HepG2 (cell line): ENCODE measurements at regions not wholly inside any gene's neighbourhood (a gene's known extent, or its start where the extent isn't known, plus 50 kb on each side); places are given as distances from the start of the nearest gene placed in this dataset.

ENCODE experiments used
- AHR ChIP-seq: IDR thresholded peaks from 2 replicates; pipeline ENCODE4 v1.6.1; 2018; ENCODE audit warnings: missing genetic modification reagents, missing compliant biosample characterization
- DNMT1 ChIP-seq: sonication (generic); formaldehyde crosslinking; IDR thresholded peaks from 2 replicates; pipeline ENCODE4 v1.5.1; 2020; ENCODE audit warnings: mild to moderate bottlenecking, missing genetic modification reagents
- ELK4 ChIP-seq: sonication (generic); formaldehyde crosslinking; IDR thresholded peaks from 2 replicates; pipeline ENCODE4 v1.9.0; 2021; ENCODE audit warnings: missing genetic modification reagents, borderline replicate concordance
- GATA4 ChIP-seq: sonication (generic); IDR thresholded peaks from 2 replicates; pipeline ENCODE4 v1.6.1; 2016; ENCODE audit warnings: antibody characterized with exemption, low read depth, borderline replicate concordance
- REXO4 ChIP-seq: sonication (generic); formaldehyde crosslinking; IDR thresholded peaks from 2 replicates; pipeline ENCODE4 v1.8.0; 2022; ENCODE audit warnings: missing genetic modification reagents, mild to moderate bottlenecking, borderline replicate concordance
- SIN3A ChIP-seq: IDR thresholded peaks from 2 replicates; pipeline ENCODE4 v1.6.1; 2011; ENCODE audit warnings: low read depth, mild to moderate bottlenecking, control low read depth, low read length, borderline replicate concordance
- ZNF430 ChIP-seq: sonication (generic); formaldehyde crosslinking; IDR thresholded peaks from 2 replicates; pipeline ENCODE4 v1.9.0; 2021; ENCODE audit warnings: mild to moderate bottlenecking, missing genetic modification reagents
- ZNF646 ChIP-seq: sonication (generic); formaldehyde crosslinking; IDR thresholded peaks from 2 replicates; pipeline ENCODE4 v1.9.0; 2021; ENCODE audit warnings: mild to moderate bottlenecking, missing genetic modification reagents
- ZNF704 ChIP-seq: sonication (generic); formaldehyde crosslinking; IDR thresholded peaks from 2 replicates; pipeline ENCODE4 v1.8.1; 2023; ENCODE audit warnings: mild to moderate bottlenecking, inconsistent platforms, moderate library complexity, missing genetic modification reagents, borderline replicate concordance
- ZNF713 ChIP-seq: sonication (generic); formaldehyde crosslinking; IDR thresholded peaks from 2 replicates; pipeline ENCODE4 v1.4.0; 2020; ENCODE audit warnings: mild to moderate bottlenecking, missing genetic modification reagents

GRCh38 chr2:2734308-2734707 is 403.2 kb upstream of the MYT1L start (continued):
- TF ChIP-seq ZNF646 (CRISPR knock-in tag): no peak
- no peak for TF ChIP-seq GATA4
- TF ChIP-seq ZNF713 (CRISPR knock-in tag): no peak
- TF ChIP-seq ELK4: no peak
- TF ChIP-seq AHR (CRISPR knock-in tag): no peak
- TF ChIP-seq ZNF704 (CRISPR knock-in tag): no peak
- TF ChIP-seq SIN3A: no peak
- TF ChIP-seq REXO4 (CRISPR knock-in tag): no peak
- no peak for TF ChIP-seq ZNF430 (CRISPR knock-in tag)
- TF ChIP-seq DNMT1 (CRISPR knock-in tag): no peak
